Activated T-cell treated with anti-CD3 and anti-CD28 coated beads for 4 hours (primary cell): ENCODE measurements at regions not wholly inside any gene's neighbourhood (a gene's known extent, or its start where the extent isn't known, plus 50 kb on each side); places are given as distances from the start of the nearest gene placed in this dataset.
"Not testable (repeated sequence)": the region's sequence is repeated elsewhere in the genome, so short reads cannot be mapped to it uniquely, and the experiment has no call there.

Experiments used
- DNase-seq: peaks from one replicate; pipeline ENCODE4 v3.0.0-alpha.2; 2020

- DNase-seq, result not testable (repeated sequence)
Observed at GRCh38 chr4:102397056-102397455, 51.8 kb upstream of the SLC39A8 start.

DNA sequence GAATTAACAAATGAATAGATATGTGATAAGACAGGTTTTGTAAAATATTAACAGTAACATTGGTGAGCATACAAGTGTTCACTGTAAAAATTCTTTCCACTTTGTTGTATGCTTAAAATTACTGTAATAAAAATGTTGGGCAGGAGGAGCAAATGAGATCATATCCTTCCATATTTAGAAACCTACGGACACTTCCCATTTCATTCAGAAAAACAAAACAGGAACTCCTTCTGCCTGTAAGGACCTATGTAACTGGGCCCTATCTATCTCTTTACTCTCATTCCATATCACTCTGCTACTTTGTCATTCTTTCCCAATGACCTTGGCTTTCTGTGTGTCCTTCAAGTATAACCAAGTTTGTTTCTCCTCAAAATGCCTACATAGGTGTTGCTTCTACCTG, 53.7 kb upstream of the SLC39A8 start:
- DNase-seq, result no peak

DNA sequence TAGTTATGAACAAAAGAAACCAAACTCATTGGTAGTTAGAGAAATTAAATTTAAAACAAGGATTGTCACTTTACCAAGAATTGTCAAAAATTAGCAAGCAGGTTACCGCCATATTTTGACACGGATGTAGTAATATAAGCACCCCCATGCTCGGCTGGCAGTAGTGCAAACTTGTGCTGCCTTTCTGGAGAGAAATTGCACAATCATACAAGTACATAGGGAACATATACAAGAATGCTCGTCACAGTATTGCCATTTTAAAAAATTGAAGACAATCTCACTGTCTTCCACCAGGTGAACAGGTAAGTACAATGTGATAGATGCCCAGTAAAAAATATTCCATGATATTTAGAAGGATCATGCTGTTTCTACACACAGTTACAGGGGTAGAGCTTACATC, 55.6 kb upstream of the SLC39A8 start:
- no peak for DNase-seq

- DNase-seq, result no peak
Observed at GRCh38 chr4:102402223-102402622, 56.9 kb upstream of the SLC39A8 start.

DNA sequence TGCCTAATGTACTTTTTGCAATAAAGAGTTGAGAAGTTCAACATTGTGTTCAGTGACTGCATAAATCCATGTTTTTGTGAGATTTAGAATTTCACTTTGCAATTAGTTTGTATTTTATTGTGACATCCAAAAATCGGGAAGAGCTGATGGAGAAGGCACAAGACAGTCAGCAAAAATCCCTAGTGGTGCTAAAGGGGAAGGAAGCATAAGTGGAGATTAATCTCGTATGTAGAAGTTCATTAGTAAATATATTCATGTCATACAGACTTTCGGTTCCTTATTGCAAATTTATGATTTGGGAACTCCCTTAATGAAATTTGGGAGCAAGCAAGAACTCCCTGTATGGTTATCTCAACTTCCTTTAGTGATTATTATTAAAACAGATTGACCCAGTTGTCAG, 57.8 kb upstream of the SLC39A8 start:
- no peak for DNase-seq

DNA sequence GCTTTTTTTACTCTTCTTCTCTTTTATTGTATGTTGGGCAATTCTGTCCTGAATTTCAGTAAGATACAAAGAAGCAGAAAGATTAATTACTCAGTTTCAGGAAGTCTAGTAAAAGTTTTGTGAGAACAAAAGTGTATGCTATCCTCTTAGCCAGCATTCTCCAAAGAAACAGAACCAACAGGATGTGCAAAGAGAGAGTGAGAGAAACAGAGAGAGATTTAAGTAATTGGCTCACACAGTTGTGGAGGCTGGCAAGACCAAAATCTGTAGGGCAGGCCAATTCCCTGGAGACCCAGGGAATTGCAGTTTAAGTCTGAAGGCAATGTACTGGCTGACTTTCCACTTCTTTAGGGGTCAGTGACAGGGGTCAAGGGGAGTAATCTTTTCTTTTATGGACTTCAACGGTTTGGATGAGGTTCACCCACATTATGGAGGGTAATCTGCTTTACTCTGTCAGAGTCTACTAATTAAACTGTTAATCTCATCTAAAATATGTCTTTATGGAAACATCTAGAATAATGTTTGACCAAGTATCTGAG, 59.2 kb upstream of the SLC39A8 start:
- no peak for DNase-seq

DNA sequence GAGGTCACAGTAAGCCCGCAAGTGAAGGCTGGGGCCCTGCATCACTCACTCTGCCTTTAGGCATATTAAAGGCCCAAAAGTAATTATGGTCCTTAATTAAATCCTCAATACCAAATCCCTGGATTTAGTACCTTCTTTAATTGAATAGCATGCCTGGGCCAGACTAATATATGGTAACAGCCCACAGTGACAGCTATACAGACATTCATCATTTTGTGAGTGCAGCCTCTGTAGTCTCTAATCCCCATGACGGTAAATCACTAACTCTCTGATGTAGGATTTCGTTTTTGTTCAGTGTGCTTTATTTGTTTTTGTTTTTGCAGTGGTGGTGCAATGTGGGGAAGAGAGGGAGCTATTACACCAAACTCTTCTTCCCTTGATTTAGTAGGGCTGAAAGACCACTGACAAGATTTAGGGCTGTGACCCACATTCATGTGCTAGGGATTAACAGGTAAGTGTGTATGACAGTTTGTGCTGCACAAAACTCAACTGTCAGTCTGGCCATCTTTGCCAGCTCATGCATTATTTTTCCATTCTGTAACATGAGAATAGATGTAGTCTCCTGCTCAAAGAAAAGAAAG, 60.6 kb upstream of the SLC39A8 start:
- no peak for DNase-seq

DNA sequence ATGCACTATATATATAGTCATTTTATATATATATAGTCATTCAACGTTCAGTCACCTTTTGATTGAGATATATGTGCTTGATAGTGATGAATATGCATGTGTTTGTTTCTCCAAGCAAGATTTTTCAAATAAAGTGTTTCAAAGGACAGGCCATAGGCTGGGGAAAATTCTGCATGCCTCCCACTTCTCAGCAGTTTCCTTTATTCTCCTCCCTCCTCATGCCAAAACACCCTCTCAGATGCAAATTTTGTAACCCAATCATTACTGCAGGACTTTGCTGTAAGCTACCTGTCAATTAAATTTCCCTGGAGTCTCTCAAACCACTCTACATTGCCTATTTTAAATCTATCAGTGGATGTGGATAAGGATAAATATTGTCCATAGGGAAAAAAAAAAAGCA, 65.6 kb upstream of the SLC39A8 start:
- DNase-seq, result not testable (repeated sequence)

GRCh38 chr4:102411408-102411807, 66.1 kb upstream of the SLC39A8 start:
- DNase-seq, result no peak

DNA sequence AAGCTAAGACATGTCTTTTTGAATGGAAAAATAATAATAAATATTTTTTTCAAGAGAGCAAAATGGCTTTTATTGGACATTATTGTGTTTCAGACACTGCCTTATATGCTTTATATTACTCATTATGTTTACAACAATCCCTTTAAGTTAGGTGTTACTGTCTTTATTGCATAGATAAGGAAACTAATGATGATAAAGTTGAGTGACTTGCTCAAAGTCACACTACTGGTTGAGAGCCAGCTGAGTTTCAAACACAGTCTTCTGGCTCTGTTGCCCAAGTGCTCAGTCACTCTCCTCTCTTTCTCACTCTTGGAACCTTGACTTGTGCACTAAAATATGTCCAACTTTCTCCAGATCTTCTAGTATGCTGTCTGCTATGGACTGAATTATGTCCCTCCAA, 71.5 kb upstream of the SLC39A8 start:
- DNase-seq, result no peak

DNA sequence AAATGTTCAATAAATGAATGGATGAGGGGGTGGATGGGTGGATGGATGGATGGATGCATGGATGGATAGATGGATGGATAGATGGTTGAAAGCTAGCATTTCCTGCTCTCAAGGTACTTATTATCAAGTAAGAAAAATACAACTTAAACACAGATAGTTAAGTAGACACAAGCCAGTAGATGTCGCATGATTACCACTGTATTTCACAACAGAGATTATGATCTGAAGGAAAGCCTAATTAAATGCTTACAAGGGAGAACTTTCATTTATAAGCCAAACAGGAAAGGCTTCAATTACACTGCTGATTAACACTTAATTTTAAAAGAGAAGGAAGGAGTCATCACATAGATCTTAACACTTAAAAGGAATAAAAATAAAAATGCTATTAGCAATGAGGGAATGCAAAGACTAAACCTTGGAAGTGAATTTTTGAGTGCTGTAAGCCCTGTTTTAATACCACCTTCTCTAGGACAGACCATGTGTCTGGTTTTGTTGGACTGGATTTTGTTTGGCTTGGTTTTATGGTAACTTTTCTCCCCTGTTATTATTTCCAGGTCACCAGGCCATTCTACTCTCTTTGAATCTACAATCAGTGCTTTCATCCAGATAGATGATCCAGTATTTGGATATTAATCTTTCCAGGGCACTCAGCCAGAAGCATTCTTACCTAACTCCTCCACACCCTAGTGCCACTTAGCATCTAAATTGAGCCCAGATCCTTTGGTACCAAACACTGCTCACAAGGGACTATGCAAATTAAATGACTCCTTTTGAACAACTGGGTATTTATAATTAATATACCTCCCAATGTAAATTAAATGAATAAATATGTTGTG, 75.5 kb upstream of the SLC39A8 start:
- DNase-seq, result no peak

DNA sequence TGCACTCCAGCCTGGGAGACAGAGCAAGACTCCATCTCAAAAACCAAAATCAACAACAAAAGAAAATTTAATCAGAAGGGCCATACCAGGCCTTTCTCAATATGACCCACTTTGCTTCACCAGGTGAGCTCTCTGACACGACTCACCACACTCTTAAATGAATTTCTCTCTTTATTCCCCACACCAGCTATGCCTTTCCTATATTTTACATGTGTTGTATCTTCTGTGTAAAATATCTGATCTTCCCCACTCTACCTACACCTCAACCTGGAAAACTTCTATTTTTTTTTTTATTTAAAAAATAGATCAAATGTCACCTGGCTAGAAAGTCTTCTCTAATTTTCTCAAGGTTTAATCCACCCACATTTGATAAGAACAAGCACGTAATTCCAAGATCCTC, 77.6 kb upstream of the SLC39A8 start:
- DNase-seq, result no peak

DNA sequence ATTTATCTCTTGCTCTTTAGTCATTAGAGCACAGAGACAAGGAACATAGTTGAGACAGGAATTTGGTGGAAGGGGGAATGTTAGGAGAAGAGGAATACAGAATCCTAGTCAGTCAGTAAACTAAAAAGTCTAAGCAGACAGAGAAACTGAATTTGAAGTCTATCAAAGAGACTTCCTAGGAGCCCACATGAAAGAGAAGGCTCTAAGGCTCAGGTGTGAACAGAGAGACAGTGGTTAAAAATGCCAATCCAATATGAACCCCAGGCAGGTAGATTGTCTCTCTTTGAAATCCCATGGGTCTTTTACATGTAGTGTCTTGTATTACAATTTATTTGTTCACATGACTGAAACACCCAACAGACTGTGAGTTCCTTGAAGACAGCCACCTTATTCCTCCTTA, 77.8 kb upstream of the NFKB1 start:
- no peak for DNase-seq

DNA sequence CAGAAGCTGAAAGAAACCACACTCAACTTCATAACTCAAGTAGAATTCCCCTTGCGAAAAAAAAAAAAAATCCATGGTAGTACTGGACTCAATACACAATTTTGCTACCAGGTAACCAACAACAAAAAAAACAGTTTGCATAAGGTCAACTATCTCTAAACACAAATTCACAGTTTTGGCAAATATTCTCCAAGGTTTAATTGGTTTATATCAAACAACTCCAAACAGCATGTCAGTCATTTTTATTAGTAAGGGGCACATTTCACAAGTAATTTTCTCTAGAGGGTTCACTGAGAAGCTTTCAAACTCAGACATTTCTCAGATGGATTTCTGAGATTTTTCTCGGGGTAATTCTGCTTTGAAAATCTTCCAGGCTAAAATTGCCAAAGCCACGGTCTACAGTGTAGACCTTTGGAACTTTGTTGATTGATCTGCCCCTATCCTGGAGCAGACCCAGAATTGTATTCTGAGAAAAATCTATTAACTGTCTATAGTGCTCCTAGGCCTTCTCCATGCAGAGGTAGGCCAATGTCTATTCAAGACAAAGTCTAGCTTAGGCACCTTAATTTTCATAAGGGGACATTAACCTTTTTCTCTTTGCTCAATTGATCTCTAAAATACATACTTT, 73.7 kb upstream of the NFKB1 start:
- no peak for DNase-seq

GRCh38 chr4:102428122-102428521, 73.0 kb upstream of the NFKB1 start:
- no peak for DNase-seq

DNA sequence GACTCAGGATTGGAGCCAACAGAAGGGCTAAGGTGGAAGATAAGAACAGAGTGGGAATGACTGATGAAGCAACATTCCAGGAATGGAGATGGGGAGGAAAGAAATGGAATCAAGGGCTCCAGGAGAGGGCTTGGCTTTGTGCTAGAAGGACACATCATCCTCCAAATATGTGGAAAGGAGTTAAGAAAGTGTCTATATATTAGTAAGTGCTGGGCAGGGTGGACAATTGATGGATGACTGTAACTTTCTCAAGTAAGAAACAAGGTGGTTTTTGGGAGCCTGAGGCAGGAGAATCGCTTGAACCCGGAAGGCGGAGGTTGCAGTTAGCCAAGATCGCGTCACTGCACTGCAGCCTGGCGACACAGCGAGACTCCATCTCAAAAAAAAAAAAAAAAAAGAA, 71.6 kb upstream of the NFKB1 start:
- no peak for DNase-seq

- no peak for DNase-seq
Observed at GRCh38 chr4:102430461-102430910, 70.7 kb upstream of the NFKB1 start.

DNA sequence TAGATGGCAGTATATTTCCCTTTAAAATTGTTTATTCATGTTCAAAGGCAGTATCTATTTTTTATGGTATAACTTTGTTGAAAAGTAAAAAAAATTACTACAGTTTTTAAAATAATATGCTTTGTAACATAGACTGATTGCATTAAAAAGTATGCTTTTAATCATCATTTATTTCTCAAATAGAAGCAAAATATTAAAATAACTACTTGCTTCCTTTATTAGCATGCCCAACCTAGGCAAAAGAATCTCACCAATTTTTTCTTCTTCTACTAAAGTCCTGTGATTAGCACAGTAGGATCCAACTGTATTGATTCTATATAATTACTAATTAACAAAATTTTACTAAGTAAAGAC, 69.6 kb upstream of the NFKB1 start:
- no peak for DNase-seq

- DNase-seq, result no peak
Observed at GRCh38 chr4:102437111-102437510, 64.0 kb upstream of the NFKB1 start.

DNA sequence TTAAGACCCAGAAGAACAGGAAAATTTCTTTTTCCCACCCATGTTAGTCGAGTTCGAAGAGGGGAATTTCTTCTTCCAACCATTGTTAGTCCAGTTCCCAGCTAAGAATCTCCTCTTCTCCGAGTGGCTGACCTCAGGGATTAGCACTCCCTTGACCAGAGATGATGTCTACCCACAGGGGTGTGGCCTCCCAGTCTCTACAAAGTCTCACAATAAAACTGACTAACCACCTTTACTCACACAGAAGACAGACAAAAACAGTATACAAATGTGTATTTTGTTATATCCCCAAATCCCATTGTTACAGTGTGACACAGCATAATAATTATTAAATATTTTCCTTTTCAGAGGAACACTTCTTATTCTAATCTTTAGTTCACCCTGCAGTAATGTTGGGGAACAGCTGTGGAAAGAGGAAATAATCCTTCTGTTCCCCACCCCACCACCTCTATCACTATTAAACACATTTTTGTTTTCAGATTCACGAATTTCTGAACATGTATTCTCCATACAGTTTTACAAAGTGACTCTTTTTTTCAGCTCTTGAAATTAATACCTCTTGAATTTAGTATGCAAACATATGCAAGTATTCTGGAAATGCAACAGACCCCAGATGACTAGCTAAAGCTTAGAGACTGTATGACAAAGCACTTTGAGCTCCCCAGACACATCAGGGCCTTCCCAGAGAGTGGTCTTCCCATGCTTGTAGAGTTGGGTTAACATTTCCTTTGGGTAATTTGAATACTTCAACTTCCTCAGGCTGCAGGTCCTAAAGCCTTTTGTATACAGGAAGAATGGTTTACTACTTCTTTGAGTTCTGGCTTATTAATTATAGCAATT, 62.5 kb upstream of the NFKB1 start:
- DNase-seq, result no peak

DNA sequence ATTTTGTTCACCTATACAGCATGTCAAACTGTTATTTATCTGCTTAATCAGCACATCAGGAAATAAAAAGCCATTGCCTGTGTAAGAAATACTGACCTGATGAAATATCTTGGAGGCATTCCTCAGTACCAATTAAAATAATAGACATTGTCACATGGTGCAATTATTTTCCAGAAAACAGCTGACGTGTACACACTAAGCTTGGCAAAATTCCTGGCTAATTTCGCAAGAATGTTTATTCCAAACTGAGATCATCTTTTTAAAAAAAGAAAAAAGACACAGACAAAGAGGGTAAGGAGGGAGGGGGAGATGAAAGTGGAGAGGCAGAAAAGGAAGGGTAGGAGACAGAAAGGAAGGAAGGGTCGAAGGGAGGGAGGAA, 61.9 kb upstream of the NFKB1 start:
- no peak for DNase-seq

DNA sequence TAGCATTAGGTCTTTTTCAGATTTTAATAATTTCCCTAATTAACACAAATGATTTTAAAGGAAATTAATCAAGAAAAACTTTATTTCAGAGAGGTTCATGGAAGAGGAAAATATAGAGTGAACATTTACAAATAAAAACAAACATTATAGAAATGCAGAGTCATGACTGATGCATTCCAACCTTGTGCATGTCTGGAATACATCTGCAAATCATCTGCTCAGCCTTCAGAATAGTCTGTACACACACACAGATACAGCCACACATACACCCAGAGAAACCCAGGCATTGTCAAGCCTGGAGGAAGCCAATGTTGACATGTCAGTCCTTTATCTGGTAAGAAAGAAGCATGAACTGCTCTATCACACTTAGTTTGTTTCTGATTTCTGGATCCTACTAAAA, 61.3 kb upstream of the NFKB1 start:
- DNase-seq, result no peak

- no peak for DNase-seq
Observed at GRCh38 chr4:102440498-102440897, 60.7 kb upstream of the NFKB1 start.
